ENCODE measurements at regions not wholly inside any gene's neighbourhood (a gene's known extent, or its start where the extent isn't known, plus 50 kb on each side); places are given as distances from the start of the nearest gene placed in this dataset.

DNA sequence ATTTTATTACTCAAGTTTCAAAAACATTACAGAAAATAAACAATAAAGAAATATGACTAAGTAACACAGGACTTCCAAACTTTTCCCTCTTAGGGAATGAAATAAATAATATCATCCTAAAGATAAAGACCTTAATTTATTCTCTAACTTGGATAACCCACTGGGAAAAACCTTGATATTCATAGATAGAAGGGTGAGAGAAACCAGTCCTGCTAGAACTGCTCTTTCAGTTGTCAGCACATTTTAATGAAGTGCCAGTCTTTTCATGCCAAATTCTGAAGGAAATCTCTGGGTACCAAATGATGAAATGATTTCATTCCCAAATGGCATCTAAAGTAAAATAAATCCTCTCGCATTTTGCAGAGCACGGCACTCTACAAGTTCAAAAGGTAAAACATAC is 114.5 kb upstream of the SMIM30 start:
- H3K36me3 ChIP-seq (replicated peaks in 1 of 2; ENCODE audit: control insufficient read depth in 1 of 2, insufficient read depth in 2 of 2, low read length in 1 of 2), result no peaks in the 10 kb centered on the region
- DNase-seq, result no peak
- H3K4me2 ChIP-seq, result no peak overlapping the region
- no peak overlapping the region for H3K27ac ChIP-seq (ENCODE audit: low read depth in 2 of 2, low read length in 1 of 2)
- 88% methylated on average over 2 of the region's 2 CpGs for WGBS (ENCODE audit: low lambda C conversion rate)
- H3K9ac ChIP-seq, result no peak overlapping the region
- H3F3A ChIP-seq (replicated peaks; ENCODE audit: insufficient read depth), result no peaks in the 10 kb centered on the region
- no peaks in the 10 kb centered on the region for H3K9me3 ChIP-seq
- ChIA-PET POLR2A (no interaction called here), CTCF (no interaction called here)
- H4K20me1 ChIP-seq (ENCODE audit: insufficient read depth), result no peaks in the 10 kb centered on the region
- peaks cover 4% of the 10 kb centered on the region; the same call in 1 of the 2 replicates for H3K9me2 ChIP-seq
- no peak overlapping the region for H2AFZ ChIP-seq (ENCODE audit: low read depth)
- H3K4me1 ChIP-seq (ENCODE audit: control insufficient read depth in 1 of 2, insufficient read depth in 2 of 2, low read depth in 1 of 2, low read length in 1 of 2), result no peaks in the 10 kb centered on the region
- H3K79me2 ChIP-seq (ENCODE audit: insufficient read depth), result no peaks in the 10 kb centered on the region
- H3K27me3 ChIP-seq (ENCODE audit: insufficient read depth), result no peaks in the 10 kb centered on the region
- TF ChIP-seq FOXM1 (IDR thresholded peaks at IDR 0.05; ENCODE audit: low read depth) (no peak), ELF1 (IDR thresholded peaks at IDR 0.05) (no peak), RFX5 (IDR thresholded peaks at IDR 0.05; ENCODE audit: low read length) (no peak), RAD21 (IDR thresholded peaks at IDR 0.05; ENCODE audit: low read length) (no peak), TEAD4 (IDR thresholded peaks at IDR 0.05; ENCODE audit: borderline replicate concordance, insufficient read depth) (no peak)
- H3K4me3 ChIP-seq (ENCODE audit: low read depth in 2 of 2, low read length in 1 of 2), result no peak overlapping the region

DNA sequence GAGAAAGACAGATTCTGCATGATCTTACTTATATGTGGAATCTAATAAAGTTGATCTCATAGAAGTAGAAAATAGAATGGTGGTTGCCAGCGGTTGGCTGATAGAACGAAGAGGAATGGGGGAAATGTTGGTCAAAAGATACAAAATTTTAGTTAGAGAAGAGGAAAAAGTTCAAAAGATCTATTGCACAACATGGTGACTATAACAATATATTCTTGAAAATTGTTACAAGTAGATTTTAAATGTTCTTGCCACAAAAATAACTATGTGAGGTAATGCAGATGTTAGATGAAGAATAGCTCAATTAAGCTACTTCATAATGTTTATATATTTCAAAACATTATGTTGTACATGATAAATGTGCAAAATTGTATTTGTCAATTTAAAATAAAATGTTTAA is 112.3 kb upstream of the SMIM30 start:
- no peak overlapping the region for H3K27ac ChIP-seq (ENCODE audit: low read depth in 2 of 2, low read length in 1 of 2)
- no peak overlapping the region; the same call in 1 of the 2 replicates for H2AFZ ChIP-seq (ENCODE audit: low read depth)
- 67% methylated on average over 2 of the region's 2 CpGs for WGBS (ENCODE audit: low lambda C conversion rate)
- ChIA-PET CTCF (no interaction called here), POLR2A (no interaction called here)
- TF ChIP-seq FOXJ3 (CRISPR knock-in tag; IDR thresholded peaks at IDR 0.05) (no peak), EZH2phosphoT487 (IDR thresholded peaks at IDR 0.05; ENCODE audit: borderline replicate concordance, low read depth) (no peak), FOSL2 (IDR thresholded peaks at IDR 0.05; ENCODE audit: borderline replicate concordance, low read depth) (no peak), EP300 (IDR thresholded peaks at IDR 0.05; ENCODE audit: borderline replicate concordance in 1 of 2, low read depth in 1 of 2, low read length in 1 of 2) (no peak), TEAD4 (IDR thresholded peaks at IDR 0.05; ENCODE audit: borderline replicate concordance, insufficient read depth) (no peak), MEF2A (IDR thresholded peaks at IDR 0.05; ENCODE audit: borderline replicate concordance, low read depth) (no peak), FOXM1 (IDR thresholded peaks at IDR 0.05; ENCODE audit: low read depth) (no peak), NFIC (IDR thresholded peaks at IDR 0.05; ENCODE audit: borderline replicate concordance) (no peak), RAD21 (IDR thresholded peaks at IDR 0.05; ENCODE audit: low read length) (no peak), SMC3 (IDR thresholded peaks at IDR 0.05; ENCODE audit: low read depth, low read length) (no peak), NRF1 (IDR thresholded peaks at IDR 0.05; ENCODE audit: low read depth, low read length) (no peak), GATA2 (CRISPR knock-in tag; IDR thresholded peaks at IDR 0.05) (no peak)
- TF ChIP-seq, protein P1, sequence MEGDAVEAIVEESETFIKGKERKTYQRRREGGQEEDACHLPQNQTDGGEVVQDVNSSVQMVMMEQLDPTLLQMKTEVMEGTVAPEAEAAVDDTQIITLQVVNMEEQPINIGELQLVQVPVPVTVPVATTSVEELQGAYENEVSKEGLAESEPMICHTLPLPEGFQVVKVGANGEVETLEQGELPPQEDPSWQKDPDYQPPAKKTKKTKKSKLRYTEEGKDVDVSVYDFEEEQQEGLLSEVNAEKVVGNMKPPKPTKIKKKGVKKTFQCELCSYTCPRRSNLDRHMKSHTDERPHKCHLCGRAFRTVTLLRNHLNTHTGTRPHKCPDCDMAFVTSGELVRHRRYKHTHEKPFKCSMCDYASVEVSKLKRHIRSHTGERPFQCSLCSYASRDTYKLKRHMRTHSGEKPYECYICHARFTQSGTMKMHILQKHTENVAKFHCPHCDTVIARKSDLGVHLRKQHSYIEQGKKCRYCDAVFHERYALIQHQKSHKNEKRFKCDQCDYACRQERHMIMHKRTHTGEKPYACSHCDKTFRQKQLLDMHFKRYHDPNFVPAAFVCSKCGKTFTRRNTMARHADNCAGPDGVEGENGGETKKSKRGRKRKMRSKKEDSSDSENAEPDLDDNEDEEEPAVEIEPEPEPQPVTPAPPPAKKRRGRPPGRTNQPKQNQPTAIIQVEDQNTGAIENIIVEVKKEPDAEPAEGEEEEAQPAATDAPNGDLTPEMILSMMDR (IDR thresholded peaks at IDR 0.05), result no peak
- TF ChIP-seq, protein P2, sequence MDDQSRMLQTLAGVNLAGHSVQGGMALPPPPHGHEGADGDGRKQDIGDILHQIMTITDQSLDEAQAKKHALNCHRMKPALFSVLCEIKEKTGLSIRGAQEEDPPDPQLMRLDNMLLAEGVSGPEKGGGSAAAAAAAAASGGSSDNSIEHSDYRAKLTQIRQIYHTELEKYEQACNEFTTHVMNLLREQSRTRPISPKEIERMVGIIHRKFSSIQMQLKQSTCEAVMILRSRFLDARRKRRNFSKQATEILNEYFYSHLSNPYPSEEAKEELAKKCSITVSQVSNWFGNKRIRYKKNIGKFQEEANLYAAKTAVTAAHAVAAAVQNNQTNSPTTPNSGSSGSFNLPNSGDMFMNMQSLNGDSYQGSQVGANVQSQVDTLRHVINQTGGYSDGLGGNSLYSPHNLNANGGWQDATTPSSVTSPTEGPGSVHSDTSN (IDR thresholded peaks at IDR 0.05), result no peak
- TF ChIP-seq, protein P3, sequence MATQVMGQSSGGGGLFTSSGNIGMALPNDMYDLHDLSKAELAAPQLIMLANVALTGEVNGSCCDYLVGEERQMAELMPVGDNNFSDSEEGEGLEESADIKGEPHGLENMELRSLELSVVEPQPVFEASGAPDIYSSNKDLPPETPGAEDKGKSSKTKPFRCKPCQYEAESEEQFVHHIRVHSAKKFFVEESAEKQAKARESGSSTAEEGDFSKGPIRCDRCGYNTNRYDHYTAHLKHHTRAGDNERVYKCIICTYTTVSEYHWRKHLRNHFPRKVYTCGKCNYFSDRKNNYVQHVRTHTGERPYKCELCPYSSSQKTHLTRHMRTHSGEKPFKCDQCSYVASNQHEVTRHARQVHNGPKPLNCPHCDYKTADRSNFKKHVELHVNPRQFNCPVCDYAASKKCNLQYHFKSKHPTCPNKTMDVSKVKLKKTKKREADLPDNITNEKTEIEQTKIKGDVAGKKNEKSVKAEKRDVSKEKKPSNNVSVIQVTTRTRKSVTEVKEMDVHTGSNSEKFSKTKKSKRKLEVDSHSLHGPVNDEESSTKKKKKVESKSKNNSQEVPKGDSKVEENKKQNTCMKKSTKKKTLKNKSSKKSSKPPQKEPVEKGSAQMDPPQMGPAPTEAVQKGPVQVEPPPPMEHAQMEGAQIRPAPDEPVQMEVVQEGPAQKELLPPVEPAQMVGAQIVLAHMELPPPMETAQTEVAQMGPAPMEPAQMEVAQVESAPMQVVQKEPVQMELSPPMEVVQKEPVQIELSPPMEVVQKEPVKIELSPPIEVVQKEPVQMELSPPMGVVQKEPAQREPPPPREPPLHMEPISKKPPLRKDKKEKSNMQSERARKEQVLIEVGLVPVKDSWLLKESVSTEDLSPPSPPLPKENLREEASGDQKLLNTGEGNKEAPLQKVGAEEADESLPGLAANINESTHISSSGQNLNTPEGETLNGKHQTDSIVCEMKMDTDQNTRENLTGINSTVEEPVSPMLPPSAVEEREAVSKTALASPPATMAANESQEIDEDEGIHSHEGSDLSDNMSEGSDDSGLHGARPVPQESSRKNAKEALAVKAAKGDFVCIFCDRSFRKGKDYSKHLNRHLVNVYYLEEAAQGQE (IDR thresholded peaks at IDR 0.05; ENCODE audit: low read depth, low read length), result no peak
- TF ChIP-seq, protein P4, sequence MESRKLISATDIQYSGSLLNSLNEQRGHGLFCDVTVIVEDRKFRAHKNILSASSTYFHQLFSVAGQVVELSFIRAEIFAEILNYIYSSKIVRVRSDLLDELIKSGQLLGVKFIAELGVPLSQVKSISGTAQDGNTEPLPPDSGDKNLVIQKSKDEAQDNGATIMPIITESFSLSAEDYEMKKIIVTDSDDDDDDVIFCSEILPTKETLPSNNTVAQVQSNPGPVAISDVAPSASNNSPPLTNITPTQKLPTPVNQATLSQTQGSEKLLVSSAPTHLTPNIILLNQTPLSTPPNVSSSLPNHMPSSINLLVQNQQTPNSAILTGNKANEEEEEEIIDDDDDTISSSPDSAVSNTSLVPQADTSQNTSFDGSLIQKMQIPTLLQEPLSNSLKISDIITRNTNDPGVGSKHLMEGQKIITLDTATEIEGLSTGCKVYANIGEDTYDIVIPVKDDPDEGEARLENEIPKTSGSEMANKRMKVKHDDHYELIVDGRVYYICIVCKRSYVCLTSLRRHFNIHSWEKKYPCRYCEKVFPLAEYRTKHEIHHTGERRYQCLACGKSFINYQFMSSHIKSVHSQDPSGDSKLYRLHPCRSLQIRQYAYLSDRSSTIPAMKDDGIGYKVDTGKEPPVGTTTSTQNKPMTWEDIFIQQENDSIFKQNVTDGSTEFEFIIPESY (IDR thresholded peaks at IDR 0.05; ENCODE audit: borderline replicate concordance, low read depth), result no peak
- TF ChIP-seq, protein P5, sequence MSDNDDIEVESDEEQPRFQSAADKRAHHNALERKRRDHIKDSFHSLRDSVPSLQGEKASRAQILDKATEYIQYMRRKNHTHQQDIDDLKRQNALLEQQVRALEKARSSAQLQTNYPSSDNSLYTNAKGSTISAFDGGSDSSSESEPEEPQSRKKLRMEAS (IDR thresholded peaks at IDR 0.05; ENCODE audit: low read depth), result no peak
- peaks cover 4% of the 10 kb centered on the region; the same call in 1 of the 2 replicates for H3K9me2 ChIP-seq
- no peaks in the 10 kb centered on the region for H3F3A ChIP-seq (replicated peaks; ENCODE audit: insufficient read depth)
- H3K9ac ChIP-seq, result no peak overlapping the region
- no peaks in the 10 kb centered on the region for H3K9me3 ChIP-seq
- H3K27me3 ChIP-seq (ENCODE audit: insufficient read depth), result no peaks in the 10 kb centered on the region
- DNase-seq, result no peak
- no peaks in the 10 kb centered on the region for H3K36me3 ChIP-seq (replicated peaks in 1 of 2; ENCODE audit: control insufficient read depth in 1 of 2, insufficient read depth in 2 of 2, low read length in 1 of 2)
- H3K79me2 ChIP-seq (ENCODE audit: insufficient read depth), result no peaks in the 10 kb centered on the region
- no peaks in the 10 kb centered on the region for H3K4me1 ChIP-seq (ENCODE audit: control insufficient read depth in 1 of 2, insufficient read depth in 2 of 2, low read depth in 1 of 2, low read length in 1 of 2)
- H4K20me1 ChIP-seq (ENCODE audit: insufficient read depth), result no peaks in the 10 kb centered on the region
- H3K4me2 ChIP-seq, result no peak overlapping the region
- H3K4me3 ChIP-seq (ENCODE audit: low read depth in 2 of 2, low read length in 1 of 2), result no peak overlapping the region
